Stimulated activated naive B cell treated with anti-CD40 and anti-IgM and Interleukin-4, amounts not matched to agents 10 μg/mL and 1 μg/mL and 100 μg/mL, for 72 hours (primary cell): ENCODE measurements at regions not wholly inside any gene's neighbourhood (a gene's known extent, or its start where the extent isn't known, plus 50 kb on each side); places are given as distances from the start of the nearest gene placed in this dataset.
"Not testable (repeated sequence)": the region's sequence is repeated elsewhere in the genome, so short reads cannot be mapped to it uniquely, and the experiment has no call there.

Experiments
- ATAC-seq, 2 donors: fragments of 150-1000 bp; cut with Tn5 transposase; replicated peaks; 2 replicates each; pipeline ENCODE4 v1.10.0; 2021; ENCODE audit warnings: moderate library complexity in 1 of 2
- DNase-seq: peaks from one replicate; pipeline ENCODE4 v3.0.0; 2021
- H3K27ac Mint-ChIP-seq: one replicate; pipeline ENCODE4 v1.8.0; 2022; ENCODE audit warnings: mild to moderate bottlenecking, mixed read lengths
- H3K27me3 Mint-ChIP-seq, 2 donors: one replicate each; pipeline ENCODE4 v1.8.0; 2022; ENCODE audit warnings: mixed read lengths in 2 of 2
- H3K36me3 Mint-ChIP-seq, 2 donors: one replicate each; pipeline ENCODE4 v1.8.0; 2022; ENCODE audit warnings: mixed read lengths in 2 of 2, mild to moderate bottlenecking in 1 of 2
- H3K4me1 Mint-ChIP-seq, 2 donors: one replicate each; pipeline ENCODE4 v1.8.0; 2022; ENCODE audit warnings: mixed read lengths in 2 of 2, mild to moderate bottlenecking in 1 of 2
- H3K4me3 Mint-ChIP-seq, 2 donors: one replicate each; pipeline ENCODE4 v1.8.0; 2022; ENCODE audit warnings: mild to moderate bottlenecking in 2 of 2, mixed read lengths in 2 of 2, moderate library complexity in 1 of 2
- H3K9me3 Mint-ChIP-seq, 2 donors: one replicate each; pipeline ENCODE4 v1.8.0; 2022; ENCODE audit warnings: mixed read lengths in 2 of 2, mild to moderate bottlenecking in 1 of 2

- peaks cover 4% of the 10 kb centered on the region in 2 donors for H3K9me3 Mint-ChIP-seq
- H3K36me3 Mint-ChIP-seq = no peaks in the 10 kb centered on the region
- no peak overlapping the region for H3K27ac Mint-ChIP-seq
- H3K27me3 Mint-ChIP-seq = no peaks in the 10 kb centered on the region
- no peak for ATAC-seq
- DNase-seq = no peak
- no peaks in the 10 kb centered on the region for H3K4me1 Mint-ChIP-seq
- H3K4me3 Mint-ChIP-seq = no peak overlapping the region
Measured at GRCh38 chr3:95725770-95726169, 1088.6 kb upstream of the EPHA6 start.

- Mint-ChIP-seq H3K36me3 (no peaks in the 10 kb centered on the region), H3K4me3 (no peak overlapping the region), H3K27me3 (no peaks in the 10 kb centered on the region), H3K4me1 (no peaks in the 10 kb centered on the region), H3K27ac (no peak overlapping the region), H3K9me3 (peaks cover 4% of the 10 kb centered on the region in 2 donors)
- no peak for DNase-seq
- ATAC-seq = no peak
Measured at GRCh38 chr3:95731753-95732152, 1082.6 kb upstream of the EPHA6 start.

- Mint-ChIP-seq H3K27me3 (no peaks in the 10 kb centered on the region), H3K9me3 (peaks cover 2 to 3% of the 10 kb centered on the region in 2 donors), H3K4me3 (no peak overlapping the region), H3K27ac (no peak overlapping the region), H3K36me3 (no peaks in the 10 kb centered on the region), H3K4me1 (no peaks in the 10 kb centered on the region)
- no peak for DNase-seq
- ATAC-seq = no peak
Measured at GRCh38 chr3:95733336-95733735, 1081.1 kb upstream of the EPHA6 start.

- ATAC-seq = no peak
- Mint-ChIP-seq H3K9me3 (peaks cover 0 to 4% of the 10 kb centered on the region in 2 donors), H3K27me3 (no peaks in the 10 kb centered on the region), H3K4me3 (no peak overlapping the region), H3K4me1 (no peaks in the 10 kb centered on the region), H3K36me3 (no peaks in the 10 kb centered on the region), H3K27ac (no peak overlapping the region)
- no peak for DNase-seq
Measured at GRCh38 chr3:95738045-95738444, 1076.3 kb upstream of the EPHA6 start.

GRCh38 chr3:95744896-95745295 is 1069.5 kb upstream of the EPHA6 start:
- DNase-seq, H3K4me1 Mint-ChIP-seq, ATAC-seq, H3K9me3 Mint-ChIP-seq, H3K4me3 Mint-ChIP-seq, H3K27ac Mint-ChIP-seq, H3K27me3 Mint-ChIP-seq, H3K36me3 Mint-ChIP-seq: not testable (repeated sequence)

GRCh38 chr3:95750097-95750496 is 1064.3 kb upstream of the EPHA6 start:
- Mint-ChIP-seq H3K27ac (no peak overlapping the region), H3K27me3 (no peaks in the 10 kb centered on the region), H3K36me3 (no peaks in the 10 kb centered on the region), H3K9me3 (peaks cover 0 to 2% of the 10 kb centered on the region in 2 donors), H3K4me1 (no peaks in the 10 kb centered on the region), H3K4me3 (no peak overlapping the region)
- no peak for ATAC-seq
- DNase-seq = no peak

- H3K36me3 Mint-ChIP-seq = no peaks in the 10 kb centered on the region
Measured at GRCh38 chr3:95751509-95751908, 1062.9 kb upstream of the EPHA6 start.

GRCh38 chr3:95752199-95752598 is 1062.2 kb upstream of the EPHA6 start:
- H3K4me1 Mint-ChIP-seq = no peaks in the 10 kb centered on the region
- H3K4me3 Mint-ChIP-seq = no peak overlapping the region
- H3K9me3 Mint-ChIP-seq = peaks cover 0 to 3% of the 10 kb centered on the region in 2 donors
- ATAC-seq (peak in 1 of 2 donors; percentile 16), DNase-seq (no peak)
- H3K36me3 Mint-ChIP-seq = no peaks in the 10 kb centered on the region
- H3K27me3 Mint-ChIP-seq = no peaks in the 10 kb centered on the region
- no peak overlapping the region for H3K27ac Mint-ChIP-seq

More at GRCh38 chr3:95751509-95751908, 1062.9 kb upstream of the EPHA6 start:
- no peak overlapping the region for H3K4me3 Mint-ChIP-seq
- DNase-seq (no peak), ATAC-seq (no peak)
- H3K27me3 Mint-ChIP-seq = no peaks in the 10 kb centered on the region
- H3K4me1 Mint-ChIP-seq = no peaks in the 10 kb centered on the region
- peaks cover 0 to 3% of the 10 kb centered on the region in 2 donors for H3K9me3 Mint-ChIP-seq
- no peak overlapping the region for H3K27ac Mint-ChIP-seq

- no peak for DNase-seq
- Mint-ChIP-seq H3K4me1 (no peaks in the 10 kb centered on the region), H3K36me3 (no peaks in the 10 kb centered on the region), H3K9me3 (peaks cover 0 to 6% of the 10 kb centered on the region in 2 donors), H3K27me3 (no peaks in the 10 kb centered on the region), H3K27ac (no peak overlapping the region), H3K4me3 (no peak overlapping the region)
- ATAC-seq = no peak
Measured at GRCh38 chr3:95758707-95759106, 1055.7 kb upstream of the EPHA6 start.

- Mint-ChIP-seq H3K9me3 (peaks cover 0 to 4% of the 10 kb centered on the region in 2 donors), H3K27ac (no peak overlapping the region), H3K4me1 (no peaks in the 10 kb centered on the region), H3K36me3 (no peaks in the 10 kb centered on the region), H3K4me3 (no peak overlapping the region), H3K27me3 (no peaks in the 10 kb centered on the region)
- DNase-seq (no peak), ATAC-seq (no peak)
Measured at GRCh38 chr3:95759614-95760301, 1054.6 kb upstream of the EPHA6 start.

- ATAC-seq = no peak
- Mint-ChIP-seq H3K27me3 (no peaks in the 10 kb centered on the region), H3K4me1 (no peaks in the 10 kb centered on the region)
Measured at GRCh38 chr3:95775486-95776094, 1038.8 kb upstream of the EPHA6 start.

GRCh38 chr3:95781598-95781997 is 1032.8 kb upstream of the EPHA6 start:
- DNase-seq (no peak), ATAC-seq (no peak)
- Mint-ChIP-seq H3K27ac (no peak overlapping the region), H3K9me3 (peaks cover 6 to 11% of the 10 kb centered on the region in 2 donors), H3K4me3 (no peak overlapping the region), H3K36me3 (no peaks in the 10 kb centered on the region), H3K27me3 (no peaks in the 10 kb centered on the region), H3K4me1 (no peaks in the 10 kb centered on the region)

More at GRCh38 chr3:95775486-95776094, 1038.8 kb upstream of the EPHA6 start:
- H3K4me3 Mint-ChIP-seq = no peak overlapping the region
- no peak overlapping the region for H3K27ac Mint-ChIP-seq
- peaks cover 17 to 22% of the 10 kb centered on the region in 2 donors for H3K9me3 Mint-ChIP-seq
- DNase-seq = no peak
- H3K36me3 Mint-ChIP-seq = no peaks in the 10 kb centered on the region

- Mint-ChIP-seq H3K4me3 (no peak overlapping the region), H3K36me3 (no peaks in the 10 kb centered on the region), H3K27ac (no peak overlapping the region), H3K27me3 (no peaks in the 10 kb centered on the region), H3K9me3 (peaks cover 0 to 2% of the 10 kb centered on the region in 2 donors), H3K4me1 (no peaks in the 10 kb centered on the region)
- no peak for ATAC-seq
- DNase-seq = no peak
Measured at GRCh38 chr3:95789111-95789510, 1025.3 kb upstream of the EPHA6 start.

GRCh38 chr3:95797081-95797480 is 1017.3 kb upstream of the EPHA6 start:
- H3K36me3 Mint-ChIP-seq = no peaks in the 10 kb centered on the region
- H3K9me3 Mint-ChIP-seq = peaks cover 0 to 4% of the 10 kb centered on the region in 2 donors
- DNase-seq (no peak), ATAC-seq (no peak)
- no peaks in the 10 kb centered on the region for H3K27me3 Mint-ChIP-seq
- H3K4me1 Mint-ChIP-seq = no peaks in the 10 kb centered on the region
- no peak overlapping the region for H3K4me3 Mint-ChIP-seq
- no peak overlapping the region for H3K27ac Mint-ChIP-seq

GRCh38 chr3:95798628-95799027 is 1015.8 kb upstream of the EPHA6 start:
- no peak overlapping the region for H3K27ac Mint-ChIP-seq
- no peaks in the 10 kb centered on the region for H3K27me3 Mint-ChIP-seq
- H3K9me3 Mint-ChIP-seq = peaks cover 0 to 4% of the 10 kb centered on the region in 2 donors
- H3K4me3 Mint-ChIP-seq = no peak overlapping the region
- ATAC-seq (no peak), DNase-seq (no peak)
- no peaks in the 10 kb centered on the region for H3K4me1 Mint-ChIP-seq
- H3K36me3 Mint-ChIP-seq = no peaks in the 10 kb centered on the region
